Smooth muscle cell of the brain vasculature (primary cell): ENCODE measurements at regions not wholly inside any gene's neighbourhood (a gene's known extent, or its start where the extent isn't known, plus 50 kb on each side); places are given as distances from the start of the nearest gene placed in this dataset.
"Not testable (repeated sequence)": the region's sequence is repeated elsewhere in the genome, so short reads cannot be mapped to it uniquely, and the experiment has no call there.

Experiments used
- DNase-seq: peaks from one replicate; pipeline ENCODE4 v3.0.0-alpha.2; 2012; ENCODE audit warnings: low read depth, low spot score

DNA sequence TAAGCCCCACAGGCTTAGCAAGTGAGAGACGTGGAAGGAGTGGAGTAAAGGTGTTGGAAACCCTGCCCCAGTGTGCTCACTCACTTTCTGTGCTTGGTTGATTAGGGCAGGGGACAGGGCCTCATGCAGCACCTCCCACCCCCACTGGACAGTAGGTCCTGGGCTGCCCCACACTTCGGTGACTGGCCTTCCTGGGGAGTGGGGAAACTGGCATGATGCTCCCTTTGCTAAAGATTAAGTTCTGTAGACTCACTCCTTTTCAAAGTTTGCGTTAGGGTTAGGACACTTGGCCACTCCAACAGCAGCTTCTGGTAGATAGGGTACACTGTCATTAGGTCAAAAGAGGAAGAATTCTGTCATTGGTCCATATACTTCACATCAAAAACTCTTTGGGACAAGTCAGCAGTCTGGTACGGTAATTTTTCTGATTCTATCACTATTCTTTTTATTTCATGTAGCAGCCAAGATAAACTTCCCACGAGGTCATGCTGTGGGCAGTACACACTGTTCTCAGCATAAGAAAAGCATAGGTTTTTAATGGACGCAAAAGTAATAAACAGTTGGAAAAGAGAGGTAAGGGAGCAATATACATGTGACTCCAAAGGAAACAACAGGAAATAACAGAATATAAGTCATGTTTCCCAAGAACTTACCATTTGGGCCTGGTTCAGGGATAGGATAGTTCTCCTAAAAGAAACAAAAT, 106.6 kb upstream of the TERB2 start:
- not testable (repeated sequence) for DNase-seq

DNA sequence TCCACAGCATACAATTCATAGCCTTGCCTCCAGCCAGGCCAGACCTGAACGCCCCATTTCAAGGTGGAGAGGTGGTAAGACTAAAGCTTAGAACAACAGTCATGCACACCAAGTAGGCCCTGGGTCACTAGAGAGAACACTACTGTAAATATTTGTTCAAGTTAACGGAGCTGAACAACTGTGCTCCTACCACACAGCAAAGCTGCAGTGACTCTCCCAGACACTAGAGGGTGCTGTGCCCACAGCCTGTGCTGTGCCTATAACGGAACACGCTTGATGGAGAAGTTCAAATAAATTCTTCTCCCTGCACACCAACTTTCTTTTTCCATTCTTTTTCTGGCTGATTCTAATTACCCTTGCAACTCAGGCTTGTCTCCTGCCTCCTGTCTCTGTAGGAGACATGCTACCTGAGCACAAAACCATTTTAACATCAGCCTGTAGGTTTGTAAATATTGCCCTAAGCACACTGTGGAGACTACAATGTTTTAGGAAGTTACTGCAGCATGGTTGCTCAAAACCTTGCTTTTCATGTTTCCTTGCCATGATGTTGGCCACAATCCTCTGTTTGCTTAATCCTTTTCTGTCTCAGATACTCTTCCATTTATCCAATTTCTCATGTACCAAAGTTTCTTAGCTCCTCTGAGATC, 103.1 kb upstream of the TERB2 start:
- not testable (repeated sequence) for DNase-seq

DNA sequence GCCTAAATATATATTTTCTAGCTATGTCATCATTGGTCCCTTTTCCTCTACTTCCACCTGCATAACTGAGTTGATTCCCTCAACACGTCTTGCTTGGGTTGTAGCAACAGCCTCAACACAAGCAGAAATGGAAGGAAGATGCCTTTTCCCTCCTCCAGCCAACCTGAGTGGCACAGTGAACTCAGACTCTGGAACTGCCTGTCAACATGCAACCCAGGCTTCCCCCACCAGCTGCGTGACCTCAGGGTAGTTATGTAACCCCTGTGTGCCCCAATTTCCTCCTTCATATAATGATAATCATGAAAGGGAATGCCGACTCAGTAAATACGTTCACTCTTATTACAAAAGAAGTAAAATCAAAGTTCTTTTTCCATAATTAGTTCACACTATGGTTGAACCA, 101.8 kb upstream of the TERB2 start:
- DNase-seq: not testable (repeated sequence)

DNA sequence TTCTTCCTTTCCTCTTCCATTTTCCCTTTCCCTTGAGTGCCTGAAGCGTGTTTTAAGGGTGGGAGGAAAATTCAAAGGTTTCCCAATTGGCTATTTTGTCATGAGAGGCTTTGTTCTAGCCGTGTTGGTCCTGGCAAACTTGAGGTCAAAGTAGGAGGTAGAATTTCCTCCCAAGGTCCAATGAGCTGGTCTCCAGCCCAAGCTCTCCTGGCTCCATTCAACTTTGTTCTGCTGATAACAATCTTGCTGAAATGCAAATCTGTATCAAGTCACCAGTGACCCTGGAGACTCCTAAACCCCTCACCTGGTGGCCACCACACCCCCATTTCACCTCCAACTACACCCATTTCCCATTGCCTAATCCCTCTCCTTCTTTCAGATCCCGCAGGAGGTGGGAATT, 100.2 kb upstream of the TERB2 start:
- DNase-seq: not testable (repeated sequence)

DNA sequence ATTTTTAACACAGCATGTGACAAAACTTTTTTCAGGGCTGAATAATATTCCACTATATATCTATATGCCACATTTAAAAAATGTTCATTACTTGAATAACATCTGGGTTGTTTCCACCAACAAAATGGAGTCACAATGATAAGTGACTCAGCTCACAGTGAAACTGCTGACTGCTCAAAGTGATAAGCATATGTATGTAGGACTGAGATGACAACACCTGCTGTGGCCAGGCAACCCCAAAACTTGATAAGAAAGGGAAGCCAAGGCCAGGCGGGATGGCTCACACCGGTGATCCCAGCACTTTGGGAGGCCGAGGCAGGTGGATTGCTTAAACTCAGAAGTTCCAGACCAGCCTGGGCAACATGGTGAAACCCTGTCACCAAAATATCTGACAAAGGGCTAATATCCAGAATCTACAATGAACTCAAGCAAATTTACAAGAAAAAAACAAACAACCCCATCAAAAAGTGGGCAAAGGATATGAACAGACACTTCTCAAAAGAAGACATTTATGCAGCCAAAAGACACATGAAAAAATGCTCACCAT, 99.2 kb upstream of the TERB2 start:
- not testable (repeated sequence) for DNase-seq

DNA sequence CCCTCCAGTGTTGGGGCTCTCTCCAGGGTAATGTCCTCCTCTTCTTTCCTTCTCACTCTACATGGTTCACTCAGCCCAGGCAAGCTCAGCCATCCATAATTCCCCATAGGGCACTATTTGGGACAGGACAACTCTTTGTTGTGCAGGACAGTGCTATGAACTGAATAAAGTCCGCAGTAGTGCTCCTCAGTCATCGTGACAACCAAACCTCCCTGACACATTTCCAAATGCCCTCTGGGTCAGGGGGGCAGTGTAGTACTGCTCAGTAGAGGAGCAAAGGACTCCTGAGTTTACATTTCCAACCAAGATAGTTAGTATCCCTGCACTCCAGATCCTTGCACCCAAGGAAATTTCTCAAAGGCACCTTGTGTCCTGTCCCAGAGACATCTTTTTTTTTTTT, 97.4 kb upstream of the TERB2 start:
- DNase-seq: not testable (repeated sequence)

DNA sequence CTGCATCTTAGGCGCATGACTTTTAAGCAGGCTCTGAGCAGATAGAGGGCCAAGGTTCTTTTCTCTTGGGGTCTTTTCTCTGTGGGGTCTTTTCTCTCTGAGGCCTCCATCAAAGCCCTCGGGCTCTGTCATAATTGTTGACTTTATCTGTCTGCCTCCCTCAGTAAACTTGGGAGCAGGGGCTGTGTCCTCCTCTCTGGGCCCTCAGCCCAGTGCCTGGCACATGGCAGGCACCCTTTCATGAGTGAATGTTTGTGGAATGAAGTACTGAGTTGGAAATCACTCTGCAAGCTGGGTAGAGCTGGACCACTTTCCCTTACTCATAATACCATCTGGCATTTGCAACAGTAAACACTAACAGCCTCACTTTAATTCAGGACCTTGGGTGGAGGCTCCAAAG, 96.3 kb upstream of the TERB2 start:
- DNase-seq: not testable (repeated sequence)

DNA sequence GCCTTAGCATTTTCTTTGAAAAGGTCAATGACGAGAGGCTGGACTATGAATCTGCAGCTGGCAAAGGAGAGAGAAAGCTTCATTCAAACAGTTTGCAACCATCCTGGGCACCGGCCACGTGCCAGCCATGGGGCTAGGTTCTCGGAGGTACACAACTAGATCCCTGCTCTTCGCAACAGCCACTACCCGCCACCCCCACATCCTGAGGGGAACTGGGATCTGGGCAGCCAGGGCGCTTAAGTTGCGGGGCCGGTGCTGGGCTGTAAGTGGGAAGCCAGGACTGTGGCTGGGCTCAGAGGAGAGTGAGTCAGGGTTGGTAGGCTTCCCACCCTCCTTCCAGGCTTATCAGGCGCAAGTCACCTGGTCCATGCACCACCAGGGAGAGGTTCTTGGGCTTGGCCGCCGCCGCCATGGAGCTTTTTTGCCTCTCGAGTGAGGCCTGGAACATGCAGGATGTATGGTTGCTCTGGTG, 95.0 kb upstream of the TERB2 start:
- no peak for DNase-seq

DNA sequence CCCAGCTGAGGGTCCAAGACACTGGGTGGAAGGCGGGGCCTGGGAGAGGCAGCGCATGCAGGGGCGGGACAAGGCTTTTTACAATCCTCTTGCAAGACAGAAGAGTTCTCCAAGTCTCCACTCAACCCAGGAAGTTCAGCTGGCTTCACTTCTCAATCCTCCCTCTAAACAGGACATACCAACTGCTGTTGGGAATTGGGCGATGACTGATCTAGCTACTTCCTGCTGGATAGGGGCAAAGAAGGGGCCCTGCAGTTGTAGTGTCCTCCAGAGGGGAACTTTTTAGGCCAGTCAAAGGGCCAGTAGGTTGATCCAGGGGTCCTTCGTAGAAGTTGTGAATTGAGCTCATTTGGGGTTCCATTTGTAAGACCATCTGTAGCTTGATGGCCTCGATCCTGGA, 94.6 kb upstream of the TERB2 start:
- DNase-seq: no peak

DNA sequence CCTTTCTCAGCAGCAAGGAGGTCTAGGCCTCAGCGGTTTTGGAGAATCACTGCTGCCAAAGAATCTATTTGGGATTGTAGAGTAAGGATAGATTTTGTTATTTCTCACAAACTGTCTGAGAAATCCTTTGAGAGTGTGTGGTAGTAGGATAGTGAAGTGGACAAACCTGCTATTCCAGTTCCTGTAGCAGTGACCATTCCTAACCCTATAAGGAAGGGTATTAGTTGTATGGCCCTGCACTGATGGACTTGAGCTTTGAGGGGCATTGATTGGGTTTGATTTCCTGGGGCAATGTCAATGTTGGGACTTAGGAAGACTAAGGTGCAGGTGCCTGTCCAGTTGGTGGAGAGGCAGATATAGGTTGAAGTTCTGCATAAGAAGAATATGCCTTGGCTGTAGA, 93.6 kb upstream of the TERB2 start:
- not testable (repeated sequence) for DNase-seq

DNA sequence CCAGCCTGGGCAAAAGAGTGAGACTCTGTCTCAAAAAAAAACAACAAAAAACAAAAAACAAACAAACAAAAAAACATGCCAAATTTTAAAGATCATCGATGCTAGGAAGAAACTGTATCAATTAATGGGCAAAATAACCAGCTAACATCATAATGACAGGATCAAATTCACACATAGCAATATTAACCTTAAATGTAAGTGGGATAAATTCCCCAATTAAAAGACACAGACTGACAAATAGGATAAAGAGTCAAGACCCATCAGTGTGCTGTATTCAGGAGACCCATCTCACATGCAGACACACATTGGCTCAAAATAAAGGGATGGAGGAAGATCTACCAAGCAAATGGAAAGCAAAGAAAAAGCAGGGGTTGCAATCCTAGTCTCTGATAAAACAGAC, 88.4 kb upstream of the TERB2 start:
- DNase-seq: not testable (repeated sequence)

DNA sequence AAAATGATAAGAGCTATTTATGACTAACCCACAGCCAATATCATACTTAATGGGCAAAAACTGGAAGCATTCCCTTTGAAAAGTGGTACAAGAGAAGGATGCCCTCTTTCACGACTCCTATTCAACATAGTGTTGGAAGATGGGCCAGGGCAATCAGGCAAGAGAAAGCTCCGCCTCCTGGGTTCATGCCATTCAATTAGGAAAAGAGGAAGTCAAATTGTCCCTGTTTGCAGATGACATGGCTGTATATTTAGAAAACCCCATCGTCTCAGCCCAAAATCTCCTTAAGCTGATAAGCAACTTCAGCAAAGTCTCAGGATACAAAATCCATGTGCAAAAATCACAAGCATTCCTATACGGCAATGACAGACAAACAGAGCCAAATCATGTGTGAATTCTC, 86.4 kb upstream of the TERB2 start:
- DNase-seq: not testable (repeated sequence)

DNA sequence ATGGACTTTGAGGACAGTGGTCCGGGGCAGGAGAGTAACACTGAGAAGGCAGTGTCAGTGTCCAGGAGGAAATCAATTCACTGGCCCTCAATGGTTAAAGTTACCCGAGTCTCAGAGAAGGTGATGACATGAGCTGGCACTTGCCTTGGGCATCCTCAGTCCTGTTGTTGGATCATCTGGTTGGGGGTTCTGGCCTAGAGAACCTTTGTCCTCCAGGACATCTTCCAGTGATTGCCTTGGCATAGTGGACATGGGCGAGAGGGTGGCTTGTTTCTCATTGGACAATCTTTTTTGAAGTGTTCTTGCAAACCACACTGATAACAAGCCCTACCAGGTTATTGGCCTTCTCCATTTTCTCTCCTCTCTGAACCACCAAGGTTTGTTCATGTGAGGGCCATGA, 83.4 kb upstream of the TERB2 start:
- DNase-seq: no peak

DNA sequence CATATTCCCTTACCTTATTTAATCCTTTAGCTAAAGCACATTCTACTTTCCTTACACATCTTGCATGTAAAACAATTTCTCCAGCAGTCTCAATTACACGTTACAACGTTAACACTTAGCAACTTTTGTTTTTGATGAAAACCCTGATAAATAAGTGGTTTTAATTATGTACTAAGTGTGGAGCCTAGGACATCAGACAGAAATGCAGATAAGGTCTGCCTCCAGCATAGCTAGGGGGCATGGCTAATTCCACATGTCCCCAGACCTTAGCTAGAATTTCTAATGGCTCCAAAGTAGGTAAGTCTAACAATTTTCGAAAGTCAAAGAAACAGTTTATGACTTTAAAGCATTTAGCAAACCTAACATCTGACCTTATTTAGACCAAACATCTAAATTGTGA, 77.4 kb upstream of the TERB2 start:
- no peak for DNase-seq

DNA sequence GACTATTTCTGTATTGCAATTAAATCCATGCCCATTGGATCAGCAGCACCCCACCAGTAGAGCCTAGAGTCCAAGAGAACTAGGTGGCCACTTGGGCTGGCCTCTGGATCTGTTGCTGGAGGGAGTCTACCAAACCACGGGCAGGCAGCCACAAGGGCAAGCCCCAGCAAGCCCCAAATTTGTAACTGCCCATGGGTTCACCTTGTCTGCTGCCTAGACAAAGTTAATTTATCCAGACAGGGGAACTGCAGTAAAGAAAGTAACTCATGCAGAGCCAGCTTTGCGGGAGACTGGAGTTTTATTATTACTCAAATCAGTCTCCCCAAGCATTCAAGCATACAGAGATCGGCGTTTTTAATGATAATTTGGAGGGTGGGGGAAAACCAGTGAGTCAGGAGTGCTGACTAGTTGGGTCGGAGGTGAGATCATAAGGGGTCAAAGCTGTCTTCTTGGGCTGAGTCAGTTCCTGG, 74.0 kb upstream of the TERB2 start:
- DNase-seq: no peak

DNA sequence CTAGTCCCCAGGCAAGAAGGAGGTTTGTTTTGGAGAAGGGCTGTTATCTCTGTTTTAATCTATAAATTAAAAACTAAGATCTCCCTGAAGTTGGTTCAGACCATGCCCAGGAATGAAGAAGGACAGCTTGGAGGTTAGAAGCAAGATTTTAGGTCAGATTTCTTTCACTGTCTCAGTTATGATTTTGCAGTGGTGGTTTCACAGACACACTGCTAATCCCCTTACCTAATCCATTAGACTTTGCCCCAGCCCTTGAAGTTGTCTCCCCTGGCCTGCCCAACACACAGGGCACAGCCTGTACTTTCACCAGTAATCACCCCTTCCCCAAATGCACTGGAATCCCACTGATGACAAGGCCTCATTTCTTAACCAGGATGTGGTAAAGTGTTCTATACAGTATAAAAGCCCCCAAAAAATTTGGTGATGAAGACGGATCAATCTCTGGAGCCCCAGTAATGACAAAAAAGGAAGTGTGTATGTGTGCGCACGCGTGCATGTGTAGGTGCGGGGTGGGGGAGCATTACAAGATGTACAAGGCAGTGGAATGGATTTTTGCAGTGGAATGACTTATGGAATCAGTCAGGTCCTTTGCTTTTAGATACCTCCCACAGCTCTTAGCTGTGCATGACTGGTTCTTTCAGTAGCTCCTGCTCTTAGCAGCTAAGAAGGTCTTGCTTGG, 73.1 kb upstream of the TERB2 start:
- no peak for DNase-seq

DNA sequence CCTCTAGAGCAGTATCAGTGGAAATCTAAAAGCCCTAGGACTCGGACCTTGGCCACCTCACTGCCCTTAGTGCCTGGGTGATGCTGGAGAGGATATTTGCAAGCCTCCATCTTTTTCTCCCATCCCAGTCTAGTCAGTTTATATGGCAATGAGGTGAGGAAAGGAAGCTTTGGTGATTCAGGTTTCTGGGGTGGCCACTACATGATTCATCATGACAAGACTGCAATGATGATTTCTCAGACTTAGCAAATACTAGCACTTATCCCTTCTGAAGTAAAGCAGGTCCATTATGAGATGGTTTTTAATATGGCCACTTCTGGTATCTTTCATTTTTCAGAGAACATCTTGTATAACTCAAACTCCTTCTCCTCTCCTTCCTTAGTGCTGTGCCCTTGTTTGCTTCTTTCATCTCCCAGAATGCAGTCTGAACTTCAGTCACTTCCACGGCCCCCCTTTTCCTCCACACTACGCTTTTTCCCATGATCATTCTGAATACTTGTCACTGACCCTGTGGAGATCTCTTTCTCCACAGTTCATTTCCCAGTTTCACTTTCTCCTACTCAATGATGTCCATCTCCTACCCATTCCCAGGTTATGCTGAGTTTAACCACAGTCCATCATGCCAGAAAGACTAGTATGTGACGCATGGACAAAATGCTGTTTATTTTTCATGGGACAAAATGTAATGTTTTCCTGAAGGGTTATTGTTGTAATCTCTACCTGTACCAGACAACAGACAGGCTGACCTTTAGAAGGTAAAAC, 57.4 kb upstream of the TERB2 start:
- DNase-seq: not testable (repeated sequence)

DNA sequence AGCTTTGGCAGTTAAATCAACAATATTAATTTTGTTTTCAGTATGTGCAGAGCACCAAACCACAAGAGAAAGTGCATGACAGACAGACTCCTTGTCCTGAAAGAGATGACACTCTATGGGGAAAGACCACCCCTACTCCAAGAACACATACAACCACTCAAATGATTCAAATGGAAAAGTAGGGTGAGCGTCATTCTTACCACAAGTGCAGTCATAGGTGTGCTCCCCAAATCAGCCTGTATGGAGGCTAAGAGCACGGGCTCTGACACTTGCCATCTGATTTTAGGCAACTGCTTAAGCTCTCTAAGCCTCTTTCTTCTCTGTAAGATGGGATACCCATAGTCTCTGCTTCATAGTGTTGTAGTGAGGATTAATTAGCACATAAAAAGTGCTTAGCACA, 56.7 kb upstream of the TERB2 start:
- not testable (repeated sequence) for DNase-seq

DNA sequence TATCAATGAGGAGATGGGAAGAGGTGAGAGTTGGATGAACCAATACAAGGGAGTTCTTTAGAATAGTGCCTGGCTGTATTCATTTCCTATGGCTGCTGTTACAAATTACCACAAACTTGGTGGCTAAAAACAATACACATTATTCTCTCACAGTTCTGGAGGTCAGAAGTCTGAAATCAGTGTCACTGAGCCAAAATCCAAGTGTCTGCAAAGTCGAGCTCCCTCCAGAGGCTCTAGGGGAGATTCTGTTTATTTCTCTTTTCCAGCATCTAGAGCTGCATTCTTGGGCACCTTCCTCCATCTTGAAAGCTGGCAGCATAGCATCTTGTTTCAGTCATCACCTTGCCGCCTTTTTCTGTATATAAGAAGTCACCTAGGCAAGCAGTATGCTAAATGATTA, 55.7 kb upstream of the TERB2 start:
- not testable (repeated sequence) for DNase-seq

DNA sequence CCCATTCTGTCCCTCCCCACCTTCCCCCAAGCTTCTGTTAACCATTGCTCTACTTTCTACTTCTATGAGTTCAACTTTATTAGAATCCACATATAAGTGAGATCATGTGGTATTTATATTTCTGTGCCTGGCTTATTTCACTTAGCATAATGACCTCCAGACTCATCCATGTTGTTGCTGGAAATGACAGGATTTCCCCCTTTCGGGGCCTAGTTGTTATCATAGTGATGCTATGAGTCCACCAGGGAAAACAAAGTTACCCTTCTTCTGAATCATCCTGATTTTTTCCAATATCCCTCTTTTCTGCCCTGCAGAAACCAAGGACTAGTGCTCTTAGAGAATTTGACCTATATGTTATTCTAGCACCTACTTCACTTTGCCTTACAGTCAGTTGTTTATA, 53.2 kb upstream of the TERB2 start:
- not testable (repeated sequence) for DNase-seq

DNA sequence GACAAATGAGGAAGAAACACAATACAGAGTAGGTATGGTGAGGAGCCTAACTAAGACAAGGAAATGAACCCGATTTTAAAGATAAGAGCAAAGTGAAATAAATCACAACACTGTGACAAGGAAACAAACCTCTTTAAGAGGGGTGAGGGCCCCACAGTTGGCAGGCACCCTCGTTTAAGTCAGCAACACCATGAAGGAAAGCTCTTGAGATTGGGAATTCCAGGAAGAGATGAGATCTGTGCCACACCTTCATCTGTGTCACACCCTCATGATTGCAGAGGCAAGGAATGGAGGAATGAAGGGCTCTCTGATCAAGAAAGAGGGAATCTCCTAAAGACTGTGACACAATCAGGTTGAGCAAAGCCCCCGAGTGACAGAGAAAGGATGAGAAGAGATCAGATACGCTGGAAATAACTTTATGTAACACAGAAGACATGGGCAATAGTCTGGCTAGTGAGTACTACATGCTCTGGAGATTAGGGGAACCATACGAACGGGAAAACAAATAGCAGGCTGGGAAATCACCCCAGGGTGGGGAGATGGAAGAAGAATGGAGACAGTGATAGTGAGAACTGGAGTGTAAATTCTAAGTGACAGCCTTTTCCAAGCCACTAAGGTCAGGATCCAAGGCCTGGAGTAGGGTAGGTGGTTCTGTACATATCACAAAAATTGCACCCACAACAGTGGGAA, 51.7 kb upstream of the TERB2 start:
- not testable (repeated sequence) for DNase-seq
